ENCODE measurements at regions not wholly inside any gene's neighbourhood (a gene's known extent, or its start where the extent isn't known, plus 50 kb on each side); places are given as distances from the start of the nearest gene placed in this dataset.

GRCh38 chr1:193321242-193321840 lies 134.9 kb upstream of the B3GALT2 start:
- Histone ChIP-seq H3K4me1 (ENCODE audit: insufficient read depth, low read length) (peaks cover 9% of the 10 kb centered on the region), H3K27ac (ENCODE audit: low read depth, low read length) (peak overlapping the region; percentile 8), H3K4me2 (ENCODE audit: insufficient read depth, low read length) (no peak overlapping the region), H3K36me3 (ENCODE audit: insufficient read depth, low read length) (no peaks in the 10 kb centered on the region), H3K27me3 (ENCODE audit: insufficient read depth, low read length) (no peaks in the 10 kb centered on the region), H4K20me1 (ENCODE audit: insufficient read depth, low read length) (no peaks in the 10 kb centered on the region), H3K9me3 (ENCODE audit: low read depth, low read length) (peaks cover 4% of the 10 kb centered on the region), H3K4me3 (ENCODE audit: insufficient read depth, low read length) (no peak overlapping the region), H3K79me2 (ENCODE audit: insufficient read depth, low read length) (no peaks in the 10 kb centered on the region), H2AFZ (ENCODE audit: low read length) (no peak overlapping the region)
- no peak for TF ChIP-seq CTCF (IDR thresholded peaks at IDR 0.05; ENCODE audit: extremely low read depth, low read depth, low read length)
- DNase-seq (ENCODE audit: insufficient read length, low spot score, missing footprints): no peak

GRCh38 chr1:193320270-193320669 lies 133.9 kb upstream of the B3GALT2 start:
- no peak for DNase-seq (ENCODE audit: insufficient read length, low spot score, missing footprints)
- Histone ChIP-seq H3K4me2 (ENCODE audit: insufficient read depth, low read length) (no peak overlapping the region), H3K36me3 (ENCODE audit: insufficient read depth, low read length) (no peaks in the 10 kb centered on the region), H3K79me2 (ENCODE audit: insufficient read depth, low read length) (no peaks in the 10 kb centered on the region), H3K9me3 (ENCODE audit: low read depth, low read length) (peaks cover 4% of the 10 kb centered on the region), H3K4me1 (ENCODE audit: insufficient read depth, low read length) (peaks cover 9% of the 10 kb centered on the region), H3K4me3 (ENCODE audit: insufficient read depth, low read length) (no peak overlapping the region), H2AFZ (ENCODE audit: low read length) (no peak overlapping the region), H4K20me1 (ENCODE audit: insufficient read depth, low read length) (no peaks in the 10 kb centered on the region), H3K27ac (ENCODE audit: low read depth, low read length) (no peak overlapping the region), H3K27me3 (ENCODE audit: insufficient read depth, low read length) (no peaks in the 10 kb centered on the region)
- no peak for TF ChIP-seq CTCF (IDR thresholded peaks at IDR 0.05; ENCODE audit: extremely low read depth, low read depth, low read length)

- Histone ChIP-seq H3K79me2 (ENCODE audit: insufficient read depth, low read length) (no peaks in the 10 kb centered on the region), H3K27ac (ENCODE audit: low read depth, low read length) (no peak overlapping the region), H4K20me1 (ENCODE audit: insufficient read depth, low read length) (no peaks in the 10 kb centered on the region), H3K36me3 (ENCODE audit: insufficient read depth, low read length) (no peaks in the 10 kb centered on the region), H3K9me3 (ENCODE audit: low read depth, low read length) (peaks cover 4% of the 10 kb centered on the region), H3K4me3 (ENCODE audit: insufficient read depth, low read length) (no peak overlapping the region), H3K27me3 (ENCODE audit: insufficient read depth, low read length) (no peaks in the 10 kb centered on the region), H3K4me1 (ENCODE audit: insufficient read depth, low read length) (peaks cover 9% of the 10 kb centered on the region), H3K4me2 (ENCODE audit: insufficient read depth, low read length) (no peak overlapping the region), H2AFZ (ENCODE audit: low read length) (no peak overlapping the region)
- DNase-seq (ENCODE audit: insufficient read length, low spot score, missing footprints): no peak
- TF ChIP-seq CTCF (IDR thresholded peaks at IDR 0.05; ENCODE audit: extremely low read depth, low read depth, low read length): no peak
Observed at GRCh38 chr1:193318347-193318746, 131.9 kb upstream of the B3GALT2 start.

- no peak overlapping the region for H3K27ac ChIP-seq (ENCODE audit: low read depth, low read length)
- no peak for TF ChIP-seq CTCF (IDR thresholded peaks at IDR 0.05; ENCODE audit: extremely low read depth, low read depth, low read length)
- no peak overlapping the region for H2AFZ ChIP-seq (ENCODE audit: low read length)
- no peaks in the 10 kb centered on the region for H3K4me1 ChIP-seq (ENCODE audit: insufficient read depth, low read length)
- H3K27me3 ChIP-seq (ENCODE audit: insufficient read depth, low read length): no peaks in the 10 kb centered on the region
- no peak overlapping the region for H3K4me2 ChIP-seq (ENCODE audit: insufficient read depth, low read length)
- H3K9me3 ChIP-seq (ENCODE audit: low read depth, low read length): no peaks in the 10 kb centered on the region
- H3K4me3 ChIP-seq (ENCODE audit: insufficient read depth, low read length): no peak overlapping the region
- no peaks in the 10 kb centered on the region for H3K36me3 ChIP-seq (ENCODE audit: insufficient read depth, low read length)
- H4K20me1 ChIP-seq (ENCODE audit: insufficient read depth, low read length): no peaks in the 10 kb centered on the region
- no peak for DNase-seq (ENCODE audit: insufficient read length, low spot score, missing footprints)
- H3K79me2 ChIP-seq (ENCODE audit: insufficient read depth, low read length): no peaks in the 10 kb centered on the region
Observed at GRCh38 chr1:193313354-193314140, 127.1 kb upstream of the B3GALT2 start.

All from osteoblast (primary cell).